ENCODE measurements at regions not wholly inside any gene's neighbourhood (a gene's known extent, or its start where the extent isn't known, plus 50 kb on each side); places are given as distances from the start of the nearest gene placed in this dataset.
"Not testable (repeated sequence)": the region's sequence is repeated elsewhere in the genome, so short reads cannot be mapped to it uniquely, and the experiment has no call there.

- no peak for DNase-seq
- Mint-ChIP-seq H3K36me3 (ENCODE audit: low read depth) (peaks cover 15% of the 10 kb centered on the region), H3K4me1 (peaks cover 46% of the 10 kb centered on the region), H3K4me3 (no peak overlapping the region), H3K27ac (no peak overlapping the region), H3K27me3 (ENCODE audit: low read depth, poor library complexity) (peaks cover 7% of the 10 kb centered on the region), H3K9me3 (peaks cover 26% of the 10 kb centered on the region)
- TF ChIP-seq, protein P1, sequence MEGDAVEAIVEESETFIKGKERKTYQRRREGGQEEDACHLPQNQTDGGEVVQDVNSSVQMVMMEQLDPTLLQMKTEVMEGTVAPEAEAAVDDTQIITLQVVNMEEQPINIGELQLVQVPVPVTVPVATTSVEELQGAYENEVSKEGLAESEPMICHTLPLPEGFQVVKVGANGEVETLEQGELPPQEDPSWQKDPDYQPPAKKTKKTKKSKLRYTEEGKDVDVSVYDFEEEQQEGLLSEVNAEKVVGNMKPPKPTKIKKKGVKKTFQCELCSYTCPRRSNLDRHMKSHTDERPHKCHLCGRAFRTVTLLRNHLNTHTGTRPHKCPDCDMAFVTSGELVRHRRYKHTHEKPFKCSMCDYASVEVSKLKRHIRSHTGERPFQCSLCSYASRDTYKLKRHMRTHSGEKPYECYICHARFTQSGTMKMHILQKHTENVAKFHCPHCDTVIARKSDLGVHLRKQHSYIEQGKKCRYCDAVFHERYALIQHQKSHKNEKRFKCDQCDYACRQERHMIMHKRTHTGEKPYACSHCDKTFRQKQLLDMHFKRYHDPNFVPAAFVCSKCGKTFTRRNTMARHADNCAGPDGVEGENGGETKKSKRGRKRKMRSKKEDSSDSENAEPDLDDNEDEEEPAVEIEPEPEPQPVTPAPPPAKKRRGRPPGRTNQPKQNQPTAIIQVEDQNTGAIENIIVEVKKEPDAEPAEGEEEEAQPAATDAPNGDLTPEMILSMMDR (IDR thresholded peaks at IDR 0.05): no peak
These were observed 509.3 kb upstream of the CCDC196 start for GRCh38 chr14:65976761-65977404.

DNA sequence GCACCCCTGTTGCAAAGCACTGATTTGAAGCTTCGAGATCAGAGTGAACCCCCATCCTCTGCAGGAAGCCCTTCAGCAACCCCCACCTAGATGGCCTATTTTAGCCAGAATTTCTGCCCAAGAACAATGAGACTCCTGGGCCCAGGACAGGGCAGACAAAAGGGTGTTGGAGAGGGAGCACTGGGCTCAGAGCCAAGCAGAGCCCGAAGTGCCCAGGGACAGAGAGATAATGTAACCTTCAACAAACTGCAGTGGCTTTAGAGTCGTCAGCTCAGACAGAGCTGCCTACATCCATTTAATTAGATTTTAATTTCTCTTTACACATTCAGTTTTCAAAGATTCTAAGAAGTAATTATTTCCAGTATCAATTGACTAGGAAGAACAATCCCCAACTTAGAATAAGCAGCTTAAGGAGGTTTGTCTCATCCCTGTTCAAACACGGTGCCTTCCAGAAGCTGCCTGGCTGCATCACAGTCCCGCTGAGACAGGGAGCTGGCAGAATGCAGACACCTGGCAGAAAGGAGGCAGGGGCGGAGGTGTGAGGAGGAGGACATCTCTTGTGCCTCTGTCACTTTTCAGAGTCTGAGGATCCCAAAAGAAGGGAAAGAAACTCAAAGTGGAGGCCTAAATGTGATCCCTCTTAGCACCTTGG, 504.9 kb upstream of the CCDC196 start:
- peaks cover 15% of the 10 kb centered on the region for H3K36me3 Mint-ChIP-seq (ENCODE audit: low read depth)
- TF ChIP-seq, protein P1 (IDR thresholded peaks at IDR 0.05): no peak
- no peak overlapping the region for H3K4me3 Mint-ChIP-seq
- DNase-seq: no peak
- H3K27ac Mint-ChIP-seq: no peak overlapping the region
- peaks cover 4% of the 10 kb centered on the region for H3K27me3 Mint-ChIP-seq (ENCODE audit: low read depth, poor library complexity)
- H3K4me1 Mint-ChIP-seq: peaks cover 18% of the 10 kb centered on the region
- H3K9me3 Mint-ChIP-seq: peaks cover 26% of the 10 kb centered on the region

- Mint-ChIP-seq H3K27me3 (ENCODE audit: low read depth, poor library complexity) (peaks cover 3% of the 10 kb centered on the region), H3K4me1 (peaks cover 16% of the 10 kb centered on the region), H3K27ac (no peak overlapping the region), H3K4me3 (no peak overlapping the region), H3K9me3 (peaks cover 3% of the 10 kb centered on the region), H3K36me3 (ENCODE audit: low read depth) (peaks cover 4% of the 10 kb centered on the region)
- DNase-seq: no peak
- TF ChIP-seq, protein P1 (IDR thresholded peaks at IDR 0.05): no peak
These were observed 500.1 kb upstream of the CCDC196 start for GRCh38 chr14:65986041-65986440.

GRCh38 chr14:65989981-65990380, 496.2 kb upstream of the CCDC196 start:
- Mint-ChIP-seq H3K4me1 (peaks cover 12% of the 10 kb centered on the region), H3K27me3 (ENCODE audit: low read depth, poor library complexity) (peaks cover 7% of the 10 kb centered on the region), H3K4me3 (no peak overlapping the region), H3K9me3 (peaks cover 3% of the 10 kb centered on the region), H3K36me3 (ENCODE audit: low read depth) (peaks cover 4% of the 10 kb centered on the region), H3K27ac (no peak overlapping the region)
- DNase-seq: no peak
- TF ChIP-seq, protein P1 (IDR thresholded peaks at IDR 0.05): no peak

DNA sequence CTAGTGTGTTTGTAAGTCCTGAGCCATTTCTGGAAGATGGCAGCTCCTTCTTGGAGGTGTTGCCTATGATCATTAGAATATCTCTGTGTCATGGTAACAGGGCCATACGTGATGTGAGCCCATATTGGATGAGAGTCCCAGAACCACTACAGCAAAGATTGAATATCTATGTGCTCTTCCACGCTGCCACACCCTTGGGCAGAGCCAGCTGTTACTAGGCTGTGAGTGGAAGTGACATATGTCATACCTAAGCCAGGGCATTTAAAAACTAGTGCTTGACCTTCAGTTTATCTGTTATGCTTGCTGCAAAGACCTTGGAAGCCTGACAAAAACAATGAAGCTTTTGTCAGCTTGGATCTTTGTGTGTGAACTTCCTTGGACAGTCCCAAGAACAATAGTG, 495.1 kb upstream of the CCDC196 start:
- no peak for DNase-seq
- H3K27ac Mint-ChIP-seq: no peak overlapping the region
- H3K4me3 Mint-ChIP-seq: no peak overlapping the region
- H3K27me3 Mint-ChIP-seq (ENCODE audit: low read depth, poor library complexity): peaks cover 11% of the 10 kb centered on the region
- H3K36me3 Mint-ChIP-seq (ENCODE audit: low read depth): peaks cover 4% of the 10 kb centered on the region
- H3K4me1 Mint-ChIP-seq: peaks cover 5% of the 10 kb centered on the region
- TF ChIP-seq, protein P1 (IDR thresholded peaks at IDR 0.05): no peak
- H3K9me3 Mint-ChIP-seq: peaks cover 3% of the 10 kb centered on the region

GRCh38 chr14:65991935-65992334, 494.2 kb upstream of the CCDC196 start:
- not testable (repeated sequence) for H3K27me3 Mint-ChIP-seq (ENCODE audit: low read depth, poor library complexity); DNase-seq; H3K4me1 Mint-ChIP-seq; H3K4me3 Mint-ChIP-seq; H3K9me3 Mint-ChIP-seq; H3K27ac Mint-ChIP-seq; H3K36me3 Mint-ChIP-seq (ENCODE audit: low read depth)
